ENCODE measurements at regions not wholly inside any gene's neighbourhood (a gene's known extent, or its start where the extent isn't known, plus 50 kb on each side); places are given as distances from the start of the nearest gene placed in this dataset.

GRCh38 chr2:240208631-240209211 is 68.3 kb upstream of the OTOS start:
- no peak for DNase-seq (ENCODE audit: low read depth in 2 of 2)

GRCh38 chr2:240209493-240209892 is 69.0 kb upstream of the OTOS start:
- DNase-seq (ENCODE audit: low read depth in 2 of 2), result no peak

DNA sequence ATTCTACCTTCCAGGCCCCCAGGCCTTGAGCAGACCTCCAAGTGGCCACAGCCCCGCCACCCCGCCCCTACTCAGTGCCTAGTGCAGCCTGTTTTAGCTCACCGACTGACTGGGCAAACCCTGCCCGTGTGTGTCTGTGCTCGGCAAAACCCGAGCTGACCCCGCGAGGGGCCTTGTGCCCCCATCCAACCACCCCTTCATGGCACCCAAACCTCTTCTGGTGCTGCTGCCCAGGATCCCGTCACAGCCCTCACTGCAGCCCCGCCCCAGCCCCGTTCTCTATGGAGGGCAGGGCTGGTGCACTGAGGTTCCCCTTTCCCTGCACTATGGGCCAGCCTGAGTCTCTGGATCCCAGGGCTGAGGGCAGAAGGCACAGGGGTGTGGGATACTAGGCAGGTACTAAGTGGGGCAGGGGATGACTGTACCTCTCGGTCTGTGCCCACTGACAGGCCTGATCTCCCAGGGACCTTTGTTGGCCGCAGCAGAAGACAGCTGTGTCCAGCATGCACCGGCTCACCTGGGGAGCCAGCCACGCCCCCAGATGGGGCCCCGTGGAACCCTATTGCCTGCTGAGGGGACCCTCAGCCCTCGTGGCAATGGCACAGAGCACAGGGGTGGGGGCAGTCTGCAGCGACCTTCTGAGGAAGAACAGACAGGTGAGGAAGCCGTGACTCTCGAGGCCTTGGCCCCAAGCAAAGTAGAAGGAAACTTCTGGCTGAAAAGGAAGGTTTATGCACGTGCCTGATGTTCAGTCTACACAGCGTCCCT is 69.9 kb upstream of the OTOS start:
- no peak for DNase-seq (ENCODE audit: low read depth in 2 of 2)

- DNase-seq (ENCODE audit: low read depth in 2 of 2), result no peak
Measured at GRCh38 chr2:240211096-240211495, 70.6 kb upstream of the OTOS start.

DNA sequence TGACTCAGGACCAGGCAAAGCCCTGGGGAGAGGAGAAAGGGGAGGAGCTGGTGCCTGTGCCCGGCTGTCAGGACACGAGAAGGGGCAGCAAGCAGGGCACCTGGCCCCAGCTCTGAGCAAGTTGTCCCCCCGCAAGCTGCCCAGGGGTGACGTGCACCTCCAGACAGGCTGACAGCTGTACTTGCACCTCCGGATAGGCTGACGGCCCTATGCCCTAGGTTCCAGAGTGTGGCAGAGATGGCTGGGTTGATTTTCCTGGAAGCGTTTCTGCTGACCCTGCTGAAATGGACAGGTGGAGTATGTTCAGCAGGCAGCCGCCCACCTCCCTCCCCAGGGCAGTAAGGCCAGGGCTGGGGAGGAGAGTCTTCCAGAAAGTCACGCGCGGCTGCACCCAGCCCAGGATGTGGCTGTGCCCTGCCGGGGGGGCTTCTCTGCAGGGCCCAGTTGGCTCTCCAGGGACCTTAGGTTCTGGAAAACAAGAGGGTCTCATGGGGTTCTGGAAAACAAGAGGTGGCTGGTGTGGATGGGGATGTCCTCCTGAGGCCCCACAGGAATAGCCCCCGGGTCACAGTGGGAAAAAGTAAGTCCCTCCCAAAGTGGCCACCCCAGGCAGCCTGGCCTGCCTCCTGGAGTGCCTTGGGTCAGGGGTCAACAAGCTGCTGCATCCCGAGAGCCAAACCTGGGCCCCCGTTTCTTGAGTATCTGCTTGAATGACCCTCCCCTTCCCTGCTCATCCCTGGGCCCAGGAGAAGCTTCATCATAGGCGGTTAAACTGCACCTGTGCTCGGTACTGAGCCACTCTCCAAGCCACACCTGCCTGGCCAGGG is 71.4 kb upstream of the OTOS start:
- no peak for DNase-seq (ENCODE audit: low read depth in 2 of 2)

GRCh38 chr2:240212425-240213225 is 72.2 kb upstream of the OTOS start:
- DNase-seq (ENCODE audit: low read depth in 2 of 2), result no peak

GRCh38 chr2:240213226-240213475 is 72.7 kb upstream of the OTOS start:
- no peak for DNase-seq (ENCODE audit: low read depth in 2 of 2)

DNA sequence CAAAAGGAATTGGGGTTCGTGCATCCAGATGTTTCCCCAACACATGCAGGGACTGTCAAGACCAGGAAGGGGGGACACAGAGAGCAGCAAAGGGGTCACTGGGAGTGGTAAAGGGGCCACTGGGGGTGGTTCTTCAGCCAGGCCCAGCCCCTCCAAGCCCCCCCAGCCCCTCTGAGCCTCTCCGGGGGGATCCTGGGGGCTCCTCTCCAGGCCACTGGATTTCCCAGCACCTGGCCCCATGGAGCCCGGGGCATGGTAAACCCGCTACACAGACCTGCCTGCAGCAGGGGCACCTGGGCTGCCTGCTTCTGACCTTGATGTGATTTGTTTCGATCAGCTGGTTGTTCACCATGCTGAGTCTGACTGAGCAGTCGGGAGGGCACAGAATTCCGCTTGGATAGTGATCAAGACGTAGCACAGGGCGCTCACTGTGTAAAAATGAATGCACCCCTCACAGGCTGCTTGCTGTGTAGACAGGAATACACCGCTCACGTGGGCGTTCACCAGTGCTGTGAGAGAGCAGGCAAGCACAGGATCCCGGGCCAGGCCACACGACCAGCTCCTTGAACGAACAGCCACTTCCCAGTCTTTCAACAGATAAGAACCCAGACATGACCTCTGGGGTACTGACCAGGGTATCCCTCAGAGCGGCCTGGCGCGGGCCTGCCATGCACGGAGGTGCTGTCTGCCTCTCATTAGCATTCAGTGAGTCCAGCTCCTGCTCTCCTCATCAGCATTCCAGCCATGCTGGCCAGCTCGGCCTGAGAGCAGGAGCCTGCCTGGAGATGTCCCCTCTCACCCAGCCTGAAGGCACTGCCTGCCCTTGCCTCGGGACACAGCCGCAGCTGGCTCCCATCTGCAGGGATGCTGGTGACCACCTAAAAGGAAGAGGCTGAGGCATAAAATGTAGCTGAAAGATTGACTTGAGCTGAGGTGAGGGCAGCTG is 73.3 kb upstream of the OTOS start:
- no peak for DNase-seq (ENCODE audit: low read depth in 2 of 2)

- no peak for DNase-seq (ENCODE audit: low read depth in 2 of 2)
Measured at GRCh38 chr2:240214790-240215675, 74.6 kb upstream of the OTOS start.

DNA sequence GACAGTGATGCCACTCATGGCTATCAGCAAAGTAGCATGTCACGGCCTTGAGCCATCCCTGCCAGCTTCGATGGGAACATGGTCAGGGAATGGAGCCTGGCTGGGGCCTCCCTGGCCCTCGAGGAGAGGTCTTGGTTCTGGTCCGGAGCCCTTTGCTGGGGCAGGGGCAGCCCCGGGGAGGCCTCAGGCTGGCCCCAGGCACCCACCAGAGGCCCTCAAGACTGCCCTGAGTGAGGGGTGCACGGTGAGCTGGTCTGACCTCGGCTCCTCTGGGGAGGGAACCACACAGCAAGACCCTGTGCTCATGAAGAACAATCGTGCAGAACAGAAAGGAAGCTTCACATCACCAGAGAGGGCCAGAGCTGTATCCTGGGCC is 75.2 kb upstream of the OTOS start:
- no peak for DNase-seq (ENCODE audit: low read depth in 2 of 2)

GRCh38 chr2:240216167-240216566 is 75.7 kb upstream of the OTOS start:
- no peak for DNase-seq (ENCODE audit: low read depth in 2 of 2)

- DNase-seq (ENCODE audit: low read depth in 2 of 2), result no peak
Measured at GRCh38 chr2:240217431-240218301, 77.2 kb upstream of the OTOS start.

DNA sequence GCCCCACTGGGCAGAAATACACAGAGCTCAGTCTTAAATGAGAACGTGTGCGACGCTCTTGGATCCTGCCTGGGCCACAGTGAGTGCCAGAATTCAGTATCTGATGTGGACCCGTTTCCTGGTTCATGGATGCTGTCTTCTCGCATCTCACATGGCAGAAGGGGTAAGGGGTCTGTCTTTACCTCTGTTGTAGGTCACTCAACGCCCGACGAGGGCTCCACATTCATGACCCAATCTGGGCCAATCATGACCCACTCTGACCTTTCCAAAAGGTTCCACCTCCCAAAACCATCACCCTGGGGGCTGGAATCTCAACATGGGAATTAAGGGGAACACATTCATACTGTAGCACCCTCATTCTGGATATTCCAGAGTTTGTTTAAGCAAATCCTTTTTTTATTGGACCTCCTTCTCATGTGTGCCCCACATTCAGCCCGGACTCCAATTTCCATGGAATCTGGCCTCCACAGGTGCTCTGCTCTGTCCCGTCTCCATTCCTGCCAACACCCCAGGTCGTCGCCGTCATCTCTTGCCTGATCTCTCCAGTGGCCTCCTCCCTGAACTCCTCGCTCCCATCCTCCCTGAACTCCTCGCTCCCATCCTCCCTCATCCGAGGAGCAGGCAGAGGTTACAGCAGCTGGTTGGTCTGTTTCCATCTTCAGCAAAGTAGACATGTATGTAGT is 78.9 kb upstream of the OTOS start:
- no peak for DNase-seq (ENCODE audit: low read depth in 2 of 2)

DNA sequence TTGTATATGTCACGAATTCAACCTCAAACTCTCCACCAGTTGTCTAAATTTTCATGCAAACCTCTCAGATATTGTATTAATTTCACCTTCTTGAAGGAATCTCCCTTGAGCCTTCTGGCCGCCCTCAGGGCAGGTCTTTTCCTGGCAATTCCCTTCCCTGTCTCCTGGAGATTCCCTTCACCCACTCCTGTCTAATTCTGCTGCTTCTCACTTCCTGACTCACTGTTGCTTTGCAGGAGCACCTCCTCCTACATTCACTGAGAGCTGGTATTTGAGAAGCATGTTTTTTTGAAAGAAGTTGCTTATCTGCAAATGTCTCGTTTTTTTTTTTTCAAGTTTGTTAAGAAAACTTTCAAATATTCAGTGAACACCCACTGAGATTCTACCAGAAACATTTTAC is 79.9 kb upstream of the OTOS start:
- DNase-seq (ENCODE audit: low read depth in 2 of 2), result no peak

GRCh38 chr2:240223631-240224030 is 83.2 kb upstream of the OTOS start:
- no peak for DNase-seq (ENCODE audit: low read depth in 2 of 2)

DNA sequence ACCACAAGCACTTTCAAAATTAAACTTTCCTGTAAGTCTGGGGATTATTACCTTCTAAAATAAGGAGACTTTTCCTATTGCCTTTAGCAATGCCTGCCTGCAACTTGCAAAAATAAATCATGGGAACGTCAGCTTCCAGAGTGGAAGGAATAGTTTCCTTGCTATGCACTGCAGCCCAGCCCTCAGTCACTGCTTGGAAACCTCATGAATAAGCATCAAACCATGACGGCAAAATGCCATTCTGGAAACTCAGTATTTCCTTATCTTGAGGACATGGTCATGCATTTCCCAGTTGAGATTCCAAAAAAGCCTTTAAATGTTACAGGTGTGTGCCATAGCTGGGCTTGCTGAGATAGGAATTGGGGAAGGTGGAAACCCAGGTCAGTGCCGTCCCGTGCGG is 84.2 kb upstream of the OTOS start:
- DNase-seq (ENCODE audit: low read depth in 2 of 2), result no peak

DNA sequence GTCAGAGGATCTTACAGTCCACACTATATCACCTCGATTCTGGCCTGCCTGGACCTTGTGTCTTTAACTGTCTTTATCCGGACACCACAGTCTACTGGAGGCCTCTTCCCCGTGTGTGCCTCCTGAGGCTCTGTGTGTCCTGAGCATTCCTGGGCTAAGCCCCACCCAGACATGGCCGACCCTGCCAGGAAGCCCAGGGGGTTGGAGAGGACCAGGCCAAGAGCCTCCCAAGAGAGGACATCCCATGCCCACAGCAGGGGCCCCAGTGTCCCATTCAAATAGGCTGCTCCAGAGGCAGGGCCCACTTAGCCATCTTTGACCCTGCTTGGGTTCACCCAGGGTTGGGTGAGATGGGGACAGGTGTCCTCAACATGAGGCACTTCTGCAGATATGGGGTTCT is 84.7 kb upstream of the OTOS start:
- DNase-seq (ENCODE audit: low read depth in 2 of 2), result no peak

DNA sequence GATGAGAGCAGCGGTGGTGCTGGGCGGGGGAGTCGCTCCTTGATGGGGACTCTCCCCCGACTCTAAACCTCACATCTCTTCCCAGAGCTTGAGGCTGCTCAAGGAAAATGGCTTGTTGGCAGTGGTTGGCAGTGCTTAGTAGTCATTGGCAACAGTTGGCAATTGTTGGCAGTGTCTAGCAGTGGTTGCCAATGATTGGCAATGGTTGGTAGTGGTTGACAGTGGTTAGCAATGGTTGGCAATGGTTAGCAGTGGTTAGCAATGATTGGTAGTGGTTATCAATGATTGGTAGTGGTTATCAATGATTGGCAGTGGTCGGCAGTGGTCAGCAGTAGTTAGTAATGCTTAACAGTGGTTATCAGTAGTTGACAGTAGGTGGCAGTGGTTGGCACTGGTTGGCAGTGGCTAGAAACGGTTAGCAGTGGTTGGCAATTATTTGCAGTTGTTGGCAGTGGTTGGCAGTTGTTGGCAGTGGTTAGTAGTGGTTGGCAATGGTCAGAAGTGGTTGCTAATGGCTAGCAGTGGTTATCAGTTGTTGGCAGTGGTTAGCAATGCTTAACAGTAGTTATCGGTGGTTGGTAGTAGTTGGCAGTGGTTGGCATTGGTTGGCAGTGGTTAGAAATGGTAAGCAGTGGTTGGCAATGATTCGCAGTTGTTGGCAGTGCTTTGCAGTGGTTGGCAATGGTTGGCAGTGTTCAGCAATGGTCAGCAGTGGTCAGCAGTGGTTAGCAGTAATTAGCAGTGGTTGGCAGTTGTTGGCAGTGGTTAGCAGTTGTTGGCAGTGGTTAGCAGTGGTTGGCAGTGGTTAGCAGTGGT is 85.4 kb upstream of the OTOS start:
- DNase-seq (ENCODE audit: low read depth in 2 of 2), result no peak

All from activated CD8-positive, alpha-beta memory T cell treated with anti-CD3 and anti-CD28 coated beads for 4 hours (primary cell).